Stomach (tissue), 8 donors: ENCODE measurements at regions not wholly inside any gene's neighbourhood (a gene's known extent, or its start where the extent isn't known, plus 50 kb on each side); places are given as distances from the start of the nearest gene placed in this dataset.

ENCODE experiments used
- DNase-seq, 2 donors: peaks; one replicate each; pipeline versions ENCODE4 v3.0.0 to v3.0.0-alpha.2; 2013 to 2019
- H3K27ac ChIP-seq, 5 donors: fragments of 200-600 bp in 4 of 5; sonication (generic) in 4 of 5; one replicate each; pipeline ENCODE4 v1.5.1; 2013 to 2019; ENCODE audit warnings: mild to moderate bottlenecking in 1 of 5, moderate library complexity in 1 of 5
- H3K27me3 ChIP-seq, 3 donors: fragments of 200-600 bp; sonication (generic); one replicate each; pipeline ENCODE4 v1.5.1; 2017 to 2019; ENCODE audit warnings: mixed run types in 1 of 3
- H3K36me3 ChIP-seq, 4 donors: fragments of 200-600 bp; sonication (generic); 1 replicate in 3 of 4; 2 replicates in 1 of 4; pipeline ENCODE4 v1.5.1; 2016 to 2019
- H3K4me1 ChIP-seq, 4 donors: fragments of 200-600 bp; sonication (generic); one replicate each; pipeline ENCODE4 v1.5.1; 2016 to 2019
- H3K4me3 ChIP-seq, 4 donors: fragments of 200-600 bp; sonication (generic) in 3 of 4; one replicate each; pipeline ENCODE4 v1.5.1; 2016 to 2019; ENCODE audit warnings: mild to moderate bottlenecking in 1 of 4
- H3K9me3 ChIP-seq, 4 donors: fragments of 200-600 bp; sonication (generic); one replicate each; pipeline ENCODE4 v1.5.1; 2016 to 2019
- CTCF ChIP-seq, 7 experiments: fragments of 450-650 bp in 4 of 7; fragments of 200-600 bp in 3 of 7; sonication (generic) in 3 of 7; IDR thresholded peaks; one replicate each; pipeline ENCODE4 v1.5.1; 2016 to 2019; ENCODE audit warnings: antibody characterized with exemption in 7 of 7, control low read depth in 2 of 7, mild to moderate bottlenecking in 1 of 7
- EP300 ChIP-seq: sonication (generic); formaldehyde crosslinking; IDR thresholded peaks from one replicate; pipeline ENCODE4 v1.6.1; 2017; ENCODE audit warnings: antibody characterized with exemption
- POLR2A ChIP-seq, 4 donors: fragments of 450-650 bp; IDR thresholded peaks; one replicate each; pipeline ENCODE4 v1.6.1; 2016; ENCODE audit warnings: antibody characterized with exemption in 4 of 4, control low read depth in 2 of 4, mild to moderate bottlenecking in 1 of 4, moderate library complexity in 1 of 4
- POLR2AphosphoS5 ChIP-seq, 3 donors: sonication (generic); formaldehyde crosslinking; IDR thresholded peaks; one replicate each; pipeline ENCODE4 v1.6.1; 2016; ENCODE audit warnings: antibody characterized with exemption in 3 of 3
- WGBS, 5 donors: extraction: QIAGEN DNeasy Blood & Tissue Kit in 3 of 5; methylation state at CpG; one replicate each; pipeline versions ENCODE4 v1.1.5 to v1.1.7; 2013 to 2018; 5-methylcytosine and 5-hydroxymethylcytosine counted together
- intact Hi-C: fragments of 100-400 bp; cut with DNase I; formaldehyde crosslinking; loops from one replicate; pipeline ENCODE4 v1.15.1; 2023; ENCODE audit warnings: low total_unique reads
- donor health status: healthy with polysubstance abuse.
- donor health status: Bipolar disorder and iron deficiency.
- donor health status: healthy.

- no peaks in the 10 kb centered on the region for H3K4me1 ChIP-seq
- H3K36me3 ChIP-seq = no peaks in the 10 kb centered on the region
- H3K27ac ChIP-seq = no peak overlapping the region
- H3K4me3 ChIP-seq = no peak overlapping the region
- peaks cover 0 to 5% (median 0%) of the 10 kb centered on the region in 4 donors for H3K9me3 ChIP-seq
- no peak for DNase-seq
- 82 to 91% (median 85%) methylated on average over 2 of the region's 2 CpGs for WGBS, 5 donors
- intact Hi-C loops = no loop called here
- no peaks in the 10 kb centered on the region for H3K27me3 ChIP-seq
- TF ChIP-seq POLR2A (IDR thresholded peaks at IDR 0.05) = no peak
- TF ChIP-seq POLR2AphosphoS5 (IDR thresholded peaks at IDR 0.05) = no peak
- no peak for TF ChIP-seq EP300
- no peak for TF ChIP-seq CTCF (IDR thresholded peaks at IDR 0.05)
Measured at GRCh38 chr2:160550048-160550447, 56.4 kb upstream of the RBMS1 start.

- H3K27me3 ChIP-seq = no peaks in the 10 kb centered on the region
- no peak for DNase-seq
- intact Hi-C loops = no loop called here
- H3K4me3 ChIP-seq = no peak overlapping the region
- H3K4me1 ChIP-seq = no peaks in the 10 kb centered on the region
- TF ChIP-seq EP300 (no peak), CTCF (IDR thresholded peaks at IDR 0.05) (no peak), POLR2A (IDR thresholded peaks at IDR 0.05) (no peak), POLR2AphosphoS5 (IDR thresholded peaks at IDR 0.05) (no peak)
- 59 to 62% (median 60%) methylated on average over 4 of the region's 4 CpGs for WGBS, 5 donors
- peaks cover 0 to 5% (median 0%) of the 10 kb centered on the region in 4 donors for H3K9me3 ChIP-seq
- no peak overlapping the region for H3K27ac ChIP-seq
- no peaks in the 10 kb centered on the region for H3K36me3 ChIP-seq
Measured at GRCh38 chr2:160551259-160551658, 57.7 kb upstream of the RBMS1 start.

GRCh38 chr2:160555420-160556071, 61.9 kb upstream of the RBMS1 start:
- H3K27me3 ChIP-seq = no peaks in the 10 kb centered on the region
- no peaks in the 10 kb centered on the region for H3K4me1 ChIP-seq
- no peak overlapping the region for H3K4me3 ChIP-seq
- WGBS, 5 donors = 91 to 94% (median 92%) methylated on average over 6 of the region's 6 CpGs
- DNase-seq = no peak
- intact Hi-C loops = no loop called here
- no peak for TF ChIP-seq CTCF (IDR thresholded peaks at IDR 0.05)
- no peak for TF ChIP-seq POLR2AphosphoS5 (IDR thresholded peaks at IDR 0.05)
- no peak for TF ChIP-seq EP300
- no peak for TF ChIP-seq POLR2A (IDR thresholded peaks at IDR 0.05)
- H3K36me3 ChIP-seq = no peaks in the 10 kb centered on the region
- H3K9me3 ChIP-seq = no peaks in the 10 kb centered on the region
- H3K27ac ChIP-seq = no peak overlapping the region

- TF ChIP-seq CTCF (IDR thresholded peaks at IDR 0.05) = no peak
- no peak for TF ChIP-seq EP300
- no peak for TF ChIP-seq POLR2A (IDR thresholded peaks at IDR 0.05)
- no peak for TF ChIP-seq POLR2AphosphoS5 (IDR thresholded peaks at IDR 0.05)
Measured at GRCh38 chr2:160557903-160558302, 64.3 kb upstream of the RBMS1 start.

More at GRCh38 chr2:160557903-160558302, 64.3 kb upstream of the RBMS1 start:
- H3K4me3 ChIP-seq = no peak overlapping the region
- 62 to 93% (median 85%) methylated on average over 3 of the region's 3 CpGs for whole genome bisulfite sequencing, 5 donors
- DNase-seq = no peak
- H3K27ac ChIP-seq = no peak overlapping the region
- no peaks in the 10 kb centered on the region for H3K27me3 ChIP-seq
- no peaks in the 10 kb centered on the region for H3K36me3 ChIP-seq
- H3K4me1 ChIP-seq = no peaks in the 10 kb centered on the region
- H3K9me3 ChIP-seq = no peaks in the 10 kb centered on the region
- intact Hi-C loops = no loop called here
